HCT116 (cell line): ENCODE measurements at regions not wholly inside any gene's neighbourhood (a gene's known extent, or its start where the extent isn't known, plus 50 kb on each side); places are given as distances from the start of the nearest gene placed in this dataset.

Source experiments
- EZH2 ChIP-seq: fragments of 200-600 bp; sonication (generic); IDR thresholded peaks from 2 replicates; pipeline ENCODE4 v1.6.1; 2017; ENCODE audit warnings: antibody characterized with exemption, mixed run types
- FOSL1 ChIP-seq: IDR thresholded peaks from 2 replicates; pipeline ENCODE4 v1.6.1; 2012; ENCODE audit warnings: low read depth
- JUND ChIP-seq: IDR thresholded peaks from 2 replicates; pipeline ENCODE4 v1.6.1; 2012
- TF ChIP-seq, protein P1 (sequence below), 3 experiments: fragments of 200-600 bp in 1 of 3; sonication (generic) in 1 of 3; IDR thresholded peaks in 2 of 3; conservative IDR thresholded peaks in 1 of 3; 2 replicates each; pipeline ENCODE4 v1.5.1; 2012 to 2017; ENCODE audit warnings: low read depth in 2 of 3, low read length in 2 of 3, antibody characterized with exemption in 1 of 3, borderline replicate concordance in 1 of 3, control low read depth in 1 of 3, mild to moderate bottlenecking in 1 of 3, mixed read lengths in 1 of 3, mixed run types in 1 of 3, moderate library complexity in 1 of 3; ENCODE audit not compliant: insufficient read depth in 1 of 3

DNA sequence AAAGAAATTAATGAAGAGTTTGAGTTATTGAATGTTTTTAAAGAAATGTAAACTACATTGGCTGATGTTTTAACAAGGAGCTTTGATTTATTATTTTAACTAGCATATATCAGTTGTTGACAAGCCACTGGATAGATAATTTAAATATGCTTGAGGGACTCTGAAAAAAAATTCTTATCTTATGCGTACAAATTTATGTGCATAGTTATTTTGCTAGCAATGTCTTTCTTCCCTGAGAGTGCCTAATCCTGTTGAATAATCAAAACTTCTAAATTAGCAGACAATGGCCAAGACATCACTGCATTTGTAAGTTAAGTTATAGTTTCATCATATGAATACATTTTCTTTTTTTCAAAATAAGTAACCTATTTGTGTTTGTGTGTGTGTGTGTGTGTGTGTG lies 342.3 kb downstream of the MED10 start:
- TF ChIP-seq EZH2 (no peak), JUND (no peak), FOSL1 (no peak)
- TF ChIP-seq, protein P1, sequence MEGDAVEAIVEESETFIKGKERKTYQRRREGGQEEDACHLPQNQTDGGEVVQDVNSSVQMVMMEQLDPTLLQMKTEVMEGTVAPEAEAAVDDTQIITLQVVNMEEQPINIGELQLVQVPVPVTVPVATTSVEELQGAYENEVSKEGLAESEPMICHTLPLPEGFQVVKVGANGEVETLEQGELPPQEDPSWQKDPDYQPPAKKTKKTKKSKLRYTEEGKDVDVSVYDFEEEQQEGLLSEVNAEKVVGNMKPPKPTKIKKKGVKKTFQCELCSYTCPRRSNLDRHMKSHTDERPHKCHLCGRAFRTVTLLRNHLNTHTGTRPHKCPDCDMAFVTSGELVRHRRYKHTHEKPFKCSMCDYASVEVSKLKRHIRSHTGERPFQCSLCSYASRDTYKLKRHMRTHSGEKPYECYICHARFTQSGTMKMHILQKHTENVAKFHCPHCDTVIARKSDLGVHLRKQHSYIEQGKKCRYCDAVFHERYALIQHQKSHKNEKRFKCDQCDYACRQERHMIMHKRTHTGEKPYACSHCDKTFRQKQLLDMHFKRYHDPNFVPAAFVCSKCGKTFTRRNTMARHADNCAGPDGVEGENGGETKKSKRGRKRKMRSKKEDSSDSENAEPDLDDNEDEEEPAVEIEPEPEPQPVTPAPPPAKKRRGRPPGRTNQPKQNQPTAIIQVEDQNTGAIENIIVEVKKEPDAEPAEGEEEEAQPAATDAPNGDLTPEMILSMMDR (IDR thresholded peaks at IDR 0.05 in 2 of 3, conservative IDR thresholded peaks at IDR 0.05 in 1 of 3; ENCODE audit: borderline replicate concordance in 1 of 3, insufficient read depth in 1 of 3, low read depth in 2 of 3, low read length in 2 of 3): no peak
